ENCODE measurements at regions not wholly inside any gene's neighbourhood (a gene's known extent, or its start where the extent isn't known, plus 50 kb on each side); places are given as distances from the start of the nearest gene placed in this dataset.
"Not testable (repeated sequence)": the region's sequence is repeated elsewhere in the genome, so short reads cannot be mapped to it uniquely, and the experiment has no call there.

- no peak for DNase-seq (ENCODE audit: low read depth in 3 of 3, low spot score in 1 of 3)
Measured at GRCh38 chr6:131424475-131424874, 148.6 kb upstream of the ARG1 start.

GRCh38 chr6:131427434-131428058 is 145.5 kb upstream of the ARG1 start:
- no peak for DNase-seq (ENCODE audit: low read depth in 3 of 3, low spot score in 1 of 3)

- no peak for DNase-seq (ENCODE audit: low read depth in 3 of 3, low spot score in 1 of 3)
Measured at GRCh38 chr6:131430531-131430930, 142.5 kb upstream of the ARG1 start.

DNA sequence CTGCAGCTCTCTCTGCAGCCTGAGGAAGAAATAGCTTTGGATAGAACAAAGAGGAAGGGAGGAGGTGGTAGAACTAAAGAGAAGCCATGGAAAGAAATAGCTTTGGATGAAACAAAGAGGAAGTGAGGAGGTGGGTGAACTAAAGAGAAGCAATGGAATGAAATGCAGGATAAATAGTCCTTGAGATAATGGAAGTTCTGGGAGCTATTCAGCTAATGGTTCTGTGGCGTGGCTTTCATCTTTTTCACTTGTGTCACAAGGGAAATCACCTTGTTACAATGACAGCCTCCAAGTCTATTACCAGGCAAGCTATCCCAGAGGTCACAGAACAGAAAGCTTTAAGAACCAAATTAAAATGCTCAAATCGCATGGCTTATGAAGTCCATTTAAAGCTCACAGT is 141.3 kb upstream of the ARG1 start:
- no peak for DNase-seq (ENCODE audit: low read depth in 3 of 3, low spot score in 1 of 3)

GRCh38 chr6:131433927-131434326 is 139.1 kb upstream of the ARG1 start:
- DNase-seq (ENCODE audit: low read depth in 3 of 3, low spot score in 1 of 3): no peak

DNA sequence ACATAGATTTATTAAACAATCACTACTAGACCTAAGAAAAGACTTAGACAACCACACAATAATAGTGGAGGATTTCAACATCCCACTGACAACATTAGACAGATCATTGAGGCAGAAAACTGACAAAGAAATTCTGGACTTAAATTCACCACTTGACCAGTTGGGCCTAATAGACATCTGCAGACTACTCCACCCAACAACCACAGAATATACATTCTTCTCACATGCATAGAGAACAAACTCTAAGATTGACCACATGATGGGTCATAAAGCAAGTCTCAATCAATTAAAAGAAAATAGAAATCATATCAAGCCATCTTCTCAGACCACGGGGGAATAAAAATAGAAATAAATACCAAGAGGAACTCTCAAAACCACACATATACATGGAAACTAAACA is 136.7 kb upstream of the ARG1 start:
- no peak for DNase-seq (ENCODE audit: low read depth in 3 of 3, low spot score in 1 of 3)

GRCh38 chr6:131443014-131443413 is 130.0 kb upstream of the ARG1 start:
- DNase-seq (ENCODE audit: low read depth in 3 of 3, low spot score in 1 of 3): no peak

DNA sequence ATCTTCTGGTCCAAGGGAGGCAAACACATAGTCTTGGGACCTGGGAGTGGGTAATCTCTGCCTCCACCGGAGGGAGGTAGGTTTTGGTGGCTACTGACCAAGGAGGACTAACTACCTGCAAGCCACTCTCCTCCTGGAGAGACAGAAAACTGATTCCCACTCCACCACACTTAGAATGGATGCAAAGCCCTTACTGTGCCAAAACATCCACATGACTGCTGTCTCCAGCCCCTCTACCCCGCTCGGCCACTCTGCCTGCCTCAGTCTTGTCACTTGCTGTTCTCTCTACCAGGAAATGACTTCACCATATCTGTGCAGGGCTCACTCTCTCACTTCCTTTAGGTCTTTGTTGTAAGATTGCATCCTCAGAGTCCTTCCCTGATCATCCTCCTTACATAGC is 129.5 kb upstream of the ARG1 start:
- DNase-seq (ENCODE audit: low read depth in 3 of 3, low spot score in 1 of 3): peak in 1 of 3 donors; percentile 5

GRCh38 chr6:131445356-131445755 is 127.7 kb upstream of the ARG1 start:
- not testable (repeated sequence) for DNase-seq (ENCODE audit: low read depth in 3 of 3, low spot score in 1 of 3)

DNA sequence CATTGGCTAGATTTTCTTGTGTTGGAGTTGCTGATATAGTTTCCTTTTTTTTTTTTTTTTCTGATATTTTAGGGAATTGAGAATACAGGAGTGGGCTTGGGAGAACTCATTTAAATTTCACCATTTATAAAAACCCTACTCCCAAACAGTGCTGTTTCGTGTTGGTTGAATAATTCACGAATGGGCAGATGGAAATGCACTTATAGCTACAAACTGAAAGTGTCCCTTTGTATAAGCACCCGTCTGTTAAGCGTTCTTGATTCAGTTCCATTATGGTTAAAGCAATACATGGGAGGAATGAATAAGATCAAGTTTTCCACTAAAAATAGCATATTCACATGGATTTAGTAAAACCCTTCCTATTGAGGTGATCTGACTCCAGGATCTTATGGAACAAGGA is 122.2 kb upstream of the ARG1 start:
- DNase-seq (ENCODE audit: low read depth in 3 of 3, low spot score in 1 of 3): no peak

GRCh38 chr6:131451321-131452144 is 121.5 kb upstream of the ARG1 start:
- no peak for DNase-seq (ENCODE audit: low read depth in 3 of 3, low spot score in 1 of 3)

DNA sequence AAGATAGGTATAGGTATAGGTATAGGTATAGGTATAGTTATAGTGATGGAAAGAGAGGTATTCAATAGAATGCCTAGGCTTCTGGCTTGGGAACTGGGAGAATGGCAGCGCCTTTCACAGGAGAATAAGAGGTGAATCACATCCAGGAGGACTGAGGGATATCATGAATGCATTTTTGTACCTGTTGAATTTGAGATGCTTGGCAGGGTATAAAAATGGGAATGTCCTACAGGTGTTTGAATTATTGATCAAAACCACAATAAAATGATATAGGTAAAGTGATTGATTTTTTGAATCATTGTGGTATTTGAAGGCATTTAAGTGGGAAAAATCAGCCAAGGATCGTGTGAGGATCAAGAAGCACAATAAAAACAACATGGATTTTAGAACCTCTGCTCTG is 119.2 kb upstream of the ARG1 start:
- no peak for DNase-seq (ENCODE audit: low read depth in 3 of 3, low spot score in 1 of 3)

DNA sequence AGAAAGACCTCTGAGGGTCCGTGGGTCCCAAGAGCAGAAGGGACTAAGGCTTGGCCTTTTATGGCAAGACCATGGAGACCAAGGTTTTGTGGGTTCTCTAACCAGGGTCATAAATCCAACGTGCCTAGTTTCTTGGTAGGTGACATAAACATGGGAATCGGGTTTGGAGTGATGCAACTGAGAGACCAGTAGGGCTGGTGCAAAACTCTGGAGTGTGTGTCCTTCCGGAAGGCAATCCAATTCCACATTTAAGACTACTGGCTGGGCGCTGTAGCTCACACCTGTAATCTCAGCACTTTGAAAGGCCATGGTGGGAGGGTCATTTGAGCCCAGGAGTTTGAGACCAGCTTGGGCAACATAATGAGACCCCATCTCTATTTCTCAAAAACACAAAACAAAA is 116.5 kb upstream of the ARG1 start:
- DNase-seq (ENCODE audit: low read depth in 3 of 3, low spot score in 1 of 3): no peak

DNA sequence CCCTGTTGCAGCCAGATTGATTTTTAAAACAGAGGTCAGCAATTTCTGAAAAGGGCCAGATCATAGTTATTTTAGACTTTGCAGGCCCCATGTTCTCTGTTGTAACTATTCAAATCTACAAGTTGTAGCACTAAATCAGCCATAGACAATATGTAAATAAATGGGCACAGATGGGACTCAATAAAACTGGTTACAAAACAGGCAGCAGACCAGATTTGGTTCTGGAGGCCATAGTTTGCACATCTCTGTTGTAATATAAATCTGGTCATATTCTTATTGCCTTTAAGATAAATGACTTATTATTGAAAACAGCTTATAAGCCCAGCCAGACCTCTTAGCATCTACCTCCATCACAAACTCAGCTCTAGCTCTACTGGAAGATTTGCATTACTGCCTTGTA is 114.0 kb upstream of the ARG1 start:
- DNase-seq (ENCODE audit: low read depth in 3 of 3, low spot score in 1 of 3): no peak

- DNase-seq (ENCODE audit: low read depth in 3 of 3, low spot score in 1 of 3): no peak
Measured at GRCh38 chr6:131460614-131461000, 112.4 kb upstream of the ARG1 start.

- no peak for DNase-seq (ENCODE audit: low read depth in 3 of 3, low spot score in 1 of 3)
Measured at GRCh38 chr6:131469130-131469529, 103.9 kb upstream of the ARG1 start.

GRCh38 chr6:131470534-131470933 is 102.5 kb upstream of the ARG1 start:
- DNase-seq (ENCODE audit: low read depth in 3 of 3, low spot score in 1 of 3): no peak

GRCh38 chr6:131471331-131471730 is 101.7 kb upstream of the ARG1 start:
- no peak for DNase-seq (ENCODE audit: low read depth in 3 of 3, low spot score in 1 of 3)

DNA sequence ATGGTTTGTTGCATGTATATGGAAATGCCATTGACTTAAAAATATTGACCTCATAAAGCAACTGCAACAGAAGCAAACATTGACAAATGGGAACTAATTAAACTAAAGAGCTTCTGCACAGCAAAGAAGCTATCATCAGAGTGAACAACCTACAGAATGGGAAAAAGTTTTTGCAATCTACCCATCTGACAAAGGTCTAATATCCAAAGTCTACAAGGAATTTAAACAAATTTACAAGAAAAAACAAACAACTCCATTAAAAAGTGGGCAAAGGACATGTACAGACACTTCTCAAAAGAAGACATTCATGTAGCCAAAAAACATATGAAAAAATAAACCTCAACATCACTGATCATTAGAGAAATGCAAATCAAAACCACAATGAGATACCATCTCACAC is 99.7 kb upstream of the ARG1 start:
- DNase-seq (ENCODE audit: low read depth in 3 of 3, low spot score in 1 of 3): not testable (repeated sequence)

- no peak for DNase-seq (ENCODE audit: low read depth in 3 of 3, low spot score in 1 of 3)
Measured at GRCh38 chr6:131476362-131476761, 96.7 kb upstream of the ARG1 start.

GRCh38 chr6:131478740-131479211 is 94.2 kb upstream of the ARG1 start:
- DNase-seq (ENCODE audit: low read depth in 3 of 3, low spot score in 1 of 3): not testable (repeated sequence)

GRCh38 chr6:131486608-131487007 is 86.4 kb upstream of the ARG1 start:
- no peak for DNase-seq (ENCODE audit: low read depth in 3 of 3, low spot score in 1 of 3)

- DNase-seq (ENCODE audit: low read depth in 3 of 3, low spot score in 1 of 3): no peak
Measured at GRCh38 chr6:131488780-131489179, 84.2 kb upstream of the ARG1 start.

Measured in stimulated activated CD4-positive, alpha-beta T cell treated with anti-CD3 and anti-CD28 coated beads, TNF-alpha, amount 100 ng/mL, for 1 hour (primary cell).